NCI-H446 treated with DMSO at 0.1 percent for 48 hours (cell line): ENCODE measurements at regions not wholly inside any gene's neighbourhood (a gene's known extent, or its start where the extent isn't known, plus 50 kb on each side); places are given as distances from the start of the nearest gene placed in this dataset.
"Not testable (repeated sequence)": the region's sequence is repeated elsewhere in the genome, so short reads cannot be mapped to it uniquely, and the experiment has no call there.

ENCODE experiments used
- DNase-seq: peaks from one replicate; lab custom pipeline; 2025; lab: John Stamatoyannopoulos, UW

DNA sequence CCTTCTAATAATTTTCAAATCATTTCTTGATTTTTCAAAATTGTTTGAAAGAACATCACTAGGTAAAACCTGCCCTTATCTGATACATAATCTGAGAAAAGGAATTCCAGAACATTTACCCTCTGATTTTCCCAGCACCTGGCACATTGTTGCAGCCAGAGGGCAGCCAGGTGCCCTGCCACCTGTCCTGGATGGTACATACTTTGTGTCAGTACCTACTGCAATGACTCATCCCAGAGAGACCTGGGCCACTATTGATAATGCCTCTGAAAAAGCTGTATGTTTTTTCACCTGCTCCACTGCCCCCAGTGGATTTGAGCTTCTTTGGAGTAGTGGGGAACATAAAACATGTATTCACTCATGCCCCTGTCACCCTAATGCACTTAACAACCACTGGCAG, 648.9 kb upstream of the GBE1 start:
- DNase-seq: no peak

- no peak for DNase-seq
Observed at GRCh38 chr3:82409842-82410241, 648.4 kb upstream of the GBE1 start.

DNA sequence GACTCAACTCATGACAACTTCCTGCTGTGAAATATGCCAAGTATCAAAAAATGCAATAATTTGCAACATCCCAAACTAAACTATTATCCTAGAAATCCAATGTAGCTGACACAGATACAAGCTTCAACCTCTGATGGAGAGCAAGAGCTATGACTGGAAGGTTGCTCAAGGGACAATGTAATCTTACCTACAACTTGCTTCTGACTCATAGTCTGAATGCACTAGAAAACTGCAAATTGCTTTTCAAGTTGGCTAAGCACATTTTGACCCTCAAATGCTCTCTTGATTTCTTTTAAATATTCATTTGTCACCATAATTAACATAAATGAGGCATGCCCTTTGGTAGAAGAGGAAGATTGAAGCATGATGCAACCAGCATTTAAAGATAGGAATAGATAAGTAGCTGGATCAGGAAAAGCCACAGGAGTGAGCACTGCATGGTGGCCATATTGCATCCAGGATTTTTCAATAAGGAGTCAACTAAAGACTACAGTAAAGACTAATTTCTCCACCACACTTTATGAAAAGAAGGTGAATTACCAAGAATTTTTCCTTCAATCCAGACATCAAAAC, 630.8 kb upstream of the GBE1 start:
- no peak for DNase-seq

DNA sequence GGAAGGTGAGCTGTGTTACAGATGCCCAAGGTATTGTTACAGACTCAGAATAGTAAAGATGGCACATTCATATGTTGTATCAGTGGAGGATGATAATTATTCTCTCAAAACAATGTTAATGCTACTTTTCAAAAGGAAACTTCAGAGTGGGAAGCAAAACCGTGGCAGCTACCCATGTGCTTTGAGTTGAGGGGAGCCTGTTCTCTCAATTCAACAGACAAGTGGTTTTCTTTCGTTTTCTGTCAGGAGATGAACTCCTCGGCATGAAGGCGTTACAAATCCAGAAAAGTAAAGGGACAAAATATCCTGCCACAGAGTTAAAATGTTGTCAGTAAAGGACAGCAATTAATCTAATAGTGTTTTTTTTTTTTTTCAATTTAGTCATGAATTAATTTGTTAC, 629.4 kb upstream of the GBE1 start:
- no peak for DNase-seq

DNA sequence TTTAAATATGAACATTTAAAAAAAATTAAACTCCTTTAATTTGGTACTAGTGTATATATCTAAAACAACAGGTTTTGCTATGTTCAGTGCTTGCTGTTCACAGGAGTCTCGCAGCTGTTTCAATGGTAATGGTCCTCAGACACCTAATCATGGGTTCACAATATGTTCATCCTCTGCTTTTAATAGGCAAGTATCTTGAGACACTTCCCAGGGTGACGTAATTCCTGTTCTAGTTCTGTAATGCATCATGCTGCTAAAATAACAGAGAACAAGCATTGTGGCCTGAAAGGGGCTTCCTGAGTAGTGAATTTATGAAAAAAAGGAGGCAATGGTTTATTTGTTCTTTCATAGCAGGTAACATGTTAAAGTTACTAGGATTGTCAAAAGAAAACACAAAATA, 625.2 kb upstream of the GBE1 start:
- DNase-seq: no peak

DNA sequence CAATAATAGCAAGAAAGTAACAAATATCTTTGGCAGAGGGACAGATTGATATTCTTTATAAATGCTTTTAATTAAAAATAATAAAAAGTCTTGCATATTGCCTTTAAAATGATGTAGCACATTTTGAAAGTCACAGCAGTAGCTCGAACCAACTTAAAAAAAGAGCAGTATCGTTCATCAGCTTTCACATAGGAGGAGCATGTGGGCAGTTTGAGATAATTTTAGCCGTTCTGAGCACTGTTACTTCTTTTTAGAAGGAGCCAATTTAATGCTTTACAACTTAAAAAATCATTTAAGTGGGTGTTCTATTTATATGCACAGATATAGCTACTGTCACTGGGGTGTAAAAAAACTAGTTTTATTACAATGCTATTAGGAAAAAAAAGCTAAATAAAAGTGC, 622.7 kb upstream of the GBE1 start:
- no peak for DNase-seq

- DNase-seq: no peak
Observed at GRCh38 chr3:82382831-82383230, 621.4 kb upstream of the GBE1 start.

GRCh38 chr3:82378392-82378791, 616.9 kb upstream of the GBE1 start:
- DNase-seq: no peak

DNA sequence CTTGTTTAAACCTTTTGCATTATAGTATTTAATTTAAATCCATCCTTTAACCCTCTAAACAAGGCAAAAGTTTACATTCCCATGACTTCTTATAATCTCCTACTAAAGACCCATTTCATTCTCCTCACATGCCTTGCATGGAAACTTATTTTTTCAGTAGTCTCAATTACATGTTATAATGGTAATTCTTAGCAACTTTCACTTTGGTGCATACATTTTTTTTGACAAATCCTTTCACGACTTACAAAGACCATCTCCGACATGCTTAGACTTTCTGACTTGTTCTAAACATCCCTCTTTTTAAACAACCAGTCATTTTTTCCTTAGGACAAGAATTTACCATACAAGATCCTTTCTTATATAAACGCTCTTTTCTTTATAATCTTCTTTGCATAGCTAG, 615.4 kb upstream of the GBE1 start:
- no peak for DNase-seq

- DNase-seq: not testable (repeated sequence)
Observed at GRCh38 chr3:82373833-82374232, 612.4 kb upstream of the GBE1 start.

GRCh38 chr3:82364827-82365226, 603.4 kb upstream of the GBE1 start:
- DNase-seq: no peak

GRCh38 chr3:82363131-82363530, 601.7 kb upstream of the GBE1 start:
- DNase-seq: no peak

DNA sequence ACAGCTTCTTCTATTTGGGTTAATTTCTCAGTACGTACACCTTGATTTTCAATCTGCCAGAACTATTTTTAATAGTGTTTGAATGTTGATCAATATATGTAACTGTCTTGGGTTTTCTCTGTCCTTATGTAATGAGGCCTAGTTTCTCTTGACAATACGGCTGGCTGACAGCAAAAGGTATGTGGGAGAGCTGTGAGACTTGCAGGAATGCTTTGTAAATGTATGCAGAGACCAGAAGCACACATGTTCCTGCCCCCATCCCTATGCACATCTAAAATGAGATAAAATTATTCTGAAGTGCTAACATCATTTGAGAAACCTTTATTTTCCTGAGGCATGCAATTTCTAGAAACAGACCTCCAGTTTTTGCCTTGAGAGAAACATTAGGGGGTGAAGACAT, 593.8 kb upstream of the GBE1 start:
- DNase-seq: no peak

DNA sequence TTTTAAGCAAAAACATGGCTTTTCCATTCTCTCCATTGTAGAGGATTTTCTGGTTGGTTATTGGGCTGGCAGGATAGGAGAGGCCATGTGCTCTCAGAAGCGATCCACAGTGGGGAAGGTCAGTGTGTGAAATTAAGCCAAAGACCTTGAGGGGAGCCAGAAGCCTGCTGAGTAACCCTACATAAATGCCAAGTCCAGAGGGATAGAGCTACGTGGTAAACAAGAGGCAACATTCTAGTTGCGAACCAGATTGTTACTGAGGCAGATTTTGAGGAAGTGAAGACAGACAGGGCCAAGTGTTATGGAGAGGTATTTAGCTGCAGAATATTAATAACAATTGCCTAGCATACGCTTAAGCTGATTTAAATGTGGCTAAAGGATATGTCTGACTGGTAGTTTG, 592.8 kb upstream of the GBE1 start:
- peak; percentile 93 for DNase-seq

GRCh38 chr3:82353306-82354171, 592.1 kb upstream of the GBE1 start:
- peak; percentile 51 for DNase-seq

- DNase-seq: no peak
Observed at GRCh38 chr3:82347585-82347984, 586.1 kb upstream of the GBE1 start.

- DNase-seq: no peak
Observed at GRCh38 chr3:82342521-82342920, 581.1 kb upstream of the GBE1 start.

GRCh38 chr3:82329300-82329699, 567.9 kb upstream of the GBE1 start:
- no peak for DNase-seq

- no peak for DNase-seq
Observed at GRCh38 chr3:82311901-82312300, 550.5 kb upstream of the GBE1 start.

- DNase-seq: no peak
Observed at GRCh38 chr3:82308755-82309154, 547.3 kb upstream of the GBE1 start.

- no peak for DNase-seq
Observed at GRCh38 chr3:82306189-82306588, 544.7 kb upstream of the GBE1 start.

DNA sequence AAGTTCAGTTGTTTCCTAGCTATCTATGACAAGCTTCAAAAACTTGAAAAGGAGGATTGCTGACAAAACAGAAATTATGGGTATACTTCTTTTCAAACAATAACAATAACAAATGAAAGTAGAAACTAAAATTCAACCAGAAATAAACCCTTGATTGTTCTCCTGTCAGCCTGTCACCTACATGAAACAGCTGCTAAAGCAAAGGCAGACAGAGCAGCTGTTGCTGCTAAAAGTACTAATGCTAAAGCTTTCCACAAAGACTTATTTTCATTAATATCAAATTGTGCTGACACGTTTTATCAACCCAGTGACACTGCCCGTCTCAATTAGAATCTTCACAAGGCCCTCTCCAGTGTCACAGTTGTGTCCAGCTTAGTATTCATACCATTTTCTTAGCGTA, 533.2 kb upstream of the GBE1 start:
- no peak for DNase-seq

GRCh38 chr3:82293867-82294266, 532.4 kb upstream of the GBE1 start:
- no peak for DNase-seq

- DNase-seq: no peak
Observed at GRCh38 chr3:82293435-82293834, 532.0 kb upstream of the GBE1 start.
